ENCODE measurements at regions not wholly inside any gene's neighbourhood (a gene's known extent, or its start where the extent isn't known, plus 50 kb on each side); places are given as distances from the start of the nearest gene placed in this dataset.

GRCh38 chr11:69997352-69997751, 80.8 kb upstream of the ANO1 start:
- DNase-seq (ENCODE audit: low read depth), result no peak

GRCh38 chr11:69999721-70000120, 78.4 kb upstream of the ANO1 start:
- no peak for DNase-seq (ENCODE audit: low read depth)

- DNase-seq (ENCODE audit: low read depth), result no peak
Observed at GRCh38 chr11:70000228-70000627, 77.9 kb upstream of the ANO1 start.

GRCh38 chr11:70001246-70001645, 76.9 kb upstream of the ANO1 start:
- DNase-seq (ENCODE audit: low read depth), result no peak

- peak; percentile 18 for DNase-seq (ENCODE audit: low read depth)
Observed at GRCh38 chr11:70002433-70002832, 75.7 kb upstream of the ANO1 start.

GRCh38 chr11:70005107-70005818, 72.9 kb upstream of the ANO1 start:
- no peak for DNase-seq (ENCODE audit: low read depth)

GRCh38 chr11:70007796-70008195, 70.3 kb upstream of the ANO1 start:
- no peak for DNase-seq (ENCODE audit: low read depth)

- no peak for DNase-seq (ENCODE audit: low read depth)
Observed at GRCh38 chr11:70010774-70011173, 67.3 kb upstream of the ANO1 start.

- DNase-seq (ENCODE audit: low read depth), result no peak
Observed at GRCh38 chr11:70012134-70012733, 65.9 kb upstream of the ANO1 start.

GRCh38 chr11:70014291-70014690, 63.8 kb upstream of the ANO1 start:
- DNase-seq (ENCODE audit: low read depth), result no peak

- DNase-seq (ENCODE audit: low read depth), result no peak
Observed at GRCh38 chr11:70016666-70017367, 61.3 kb upstream of the ANO1 start.

GRCh38 chr11:70018816-70019215, 59.3 kb upstream of the ANO1 start:
- DNase-seq (ENCODE audit: low read depth), result no peak

- DNase-seq (ENCODE audit: low read depth), result no peak
Observed at GRCh38 chr11:70019576-70020011, 58.5 kb upstream of the ANO1 start.

- DNase-seq (ENCODE audit: low read depth), result no peak
Observed at GRCh38 chr11:70020336-70021214, 57.5 kb upstream of the ANO1 start.

- DNase-seq (ENCODE audit: low read depth), result no peak
Observed at GRCh38 chr11:70021586-70021985, 56.5 kb upstream of the ANO1 start.

GRCh38 chr11:70024036-70024772, 53.9 kb upstream of the ANO1 start:
- DNase-seq (ENCODE audit: low read depth), result no peak

GRCh38 chr11:70024773-70025045, 53.4 kb upstream of the ANO1 start:
- no peak for DNase-seq (ENCODE audit: low read depth)

GRCh38 chr11:70025308-70025707, 52.8 kb upstream of the ANO1 start:
- no peak for DNase-seq (ENCODE audit: low read depth)

GRCh38 chr11:70026012-70026411, 52.1 kb upstream of the ANO1 start:
- no peak for DNase-seq (ENCODE audit: low read depth)

GRCh38 chr11:70026726-70027125, 51.4 kb upstream of the ANO1 start:
- no peak for DNase-seq (ENCODE audit: low read depth)

- no peak for DNase-seq (ENCODE audit: low read depth)
Observed at GRCh38 chr11:70027451-70027850, 50.7 kb upstream of the ANO1 start.
